Fibroblast of lung (primary cell): ENCODE measurements at regions not wholly inside any gene's neighbourhood (a gene's known extent, or its start where the extent isn't known, plus 50 kb on each side); places are given as distances from the start of the nearest gene placed in this dataset.

ENCODE experiments used
- DNase-seq, 2 donors: peaks; one replicate each; pipeline versions ENCODE4 v3.0.0 to v3.0.0-alpha.2; 2010; ENCODE audit warnings: low read depth in 2 of 2
- H2AFZ ChIP-seq: 2 replicates; pipeline ENCODE4 v1.5.1; 2012; ENCODE audit warnings: low read length, control low read depth, inconsistent platforms
- H3K27ac ChIP-seq: 2 replicates; pipeline ENCODE4 v1.5.1; 2011; ENCODE audit warnings: low read length, control low read depth; ENCODE audit not compliant: insufficient read depth
- H3K27me3 ChIP-seq: 2 replicates; pipeline ENCODE4 v1.5.1; 2011; ENCODE audit warnings: mild to moderate bottlenecking, low read length; ENCODE audit not compliant: control insufficient read depth, insufficient read depth
- H3K36me3 ChIP-seq: 2 replicates; pipeline ENCODE4 v1.5.1; 2011; ENCODE audit warnings: low read length; ENCODE audit not compliant: control insufficient read depth, insufficient read depth
- H3K4me1 ChIP-seq: 2 replicates; pipeline ENCODE4 v1.5.1; 2011; ENCODE audit warnings: low read length; ENCODE audit not compliant: control insufficient read depth, insufficient read depth; ENCODE audit errors: extremely low read depth
- H3K4me2 ChIP-seq: 2 replicates; pipeline ENCODE4 v1.5.1; 2011; ENCODE audit warnings: low read length, control low read depth; ENCODE audit not compliant: insufficient read depth; ENCODE audit errors: extremely low read depth
- H3K4me3 ChIP-seq, 4 experiments: fragments of 200-600 bp in 1 of 4; sonication (generic) in 1 of 4; replicated peaks in 1 of 4; 2 replicates each; pipeline ENCODE4 v1.5.1; 2011 to 2016; ENCODE audit warnings: low read length in 4 of 4, low read depth in 3 of 4, mild to moderate bottlenecking in 3 of 4, control low read depth in 2 of 4, inconsistent platforms in 1 of 4, mixed read lengths in 1 of 4; ENCODE audit not compliant: insufficient read depth in 1 of 4; ENCODE audit errors: control extremely low read depth in 1 of 4
- H3K79me2 ChIP-seq: 2 replicates; pipeline ENCODE4 v1.5.1; 2012; ENCODE audit warnings: mild to moderate bottlenecking, low read length, inconsistent platforms; ENCODE audit not compliant: control insufficient read depth, insufficient read depth
- H3K9ac ChIP-seq: 2 replicates; pipeline ENCODE4 v1.5.1; 2011; ENCODE audit warnings: mild to moderate bottlenecking, low read length, control low read depth; ENCODE audit not compliant: insufficient read depth
- H3K9me3 ChIP-seq: 2 replicates; pipeline ENCODE4 v1.5.1; 2012; ENCODE audit warnings: low read depth, low read length; ENCODE audit not compliant: control insufficient read depth, insufficient read depth
- H4K20me1 ChIP-seq: 2 replicates; pipeline ENCODE4 v1.5.1; 2011; ENCODE audit warnings: low read length; ENCODE audit not compliant: control insufficient read depth, insufficient read depth; ENCODE audit errors: extremely low read depth
- EZH2 ChIP-seq: IDR thresholded peaks from 2 replicates; pipeline ENCODE4 v1.5.1; 2012; ENCODE audit warnings: low read length, control low read depth, mild to moderate bottlenecking; ENCODE audit errors: missing control alignments
- TF ChIP-seq, protein P1 (sequence below), 2 donors: IDR thresholded peaks in 1 of 2; conservative IDR thresholded peaks in 1 of 2; 1 replicate in 1 of 2; 2 replicates in 1 of 2; pipeline ENCODE4 v1.5.1; 2011 to 2012; ENCODE audit warnings: low read length in 2 of 2, control low read depth in 1 of 2, inconsistent platforms in 1 of 2, low read depth in 1 of 2, mild to moderate bottlenecking in 1 of 2

DNA sequence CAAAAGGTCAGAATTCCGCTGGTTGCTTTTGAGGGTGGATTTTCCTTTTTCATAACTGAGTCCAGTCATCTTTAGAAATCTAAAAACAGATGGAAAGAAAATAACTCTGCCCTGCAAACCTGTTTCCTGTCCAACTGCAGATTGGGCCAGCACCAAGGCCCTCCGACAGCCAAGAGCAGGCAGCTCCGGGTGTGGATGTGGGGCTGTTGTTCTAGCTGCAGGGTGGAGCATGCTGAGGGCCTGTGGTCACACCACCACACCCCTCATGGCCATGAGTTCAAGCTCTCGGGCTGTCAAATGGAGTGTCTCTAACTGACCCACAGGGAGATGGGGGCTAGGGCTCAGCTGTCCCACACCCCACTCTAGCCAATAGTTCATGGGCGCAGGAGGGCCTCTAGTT lies 69.3 kb upstream of the BZW1 start:
- H3K4me2 ChIP-seq = peak overlapping the region; percentile 27
- peak overlapping the region; percentile 24 for H3K27ac ChIP-seq

DNA sequence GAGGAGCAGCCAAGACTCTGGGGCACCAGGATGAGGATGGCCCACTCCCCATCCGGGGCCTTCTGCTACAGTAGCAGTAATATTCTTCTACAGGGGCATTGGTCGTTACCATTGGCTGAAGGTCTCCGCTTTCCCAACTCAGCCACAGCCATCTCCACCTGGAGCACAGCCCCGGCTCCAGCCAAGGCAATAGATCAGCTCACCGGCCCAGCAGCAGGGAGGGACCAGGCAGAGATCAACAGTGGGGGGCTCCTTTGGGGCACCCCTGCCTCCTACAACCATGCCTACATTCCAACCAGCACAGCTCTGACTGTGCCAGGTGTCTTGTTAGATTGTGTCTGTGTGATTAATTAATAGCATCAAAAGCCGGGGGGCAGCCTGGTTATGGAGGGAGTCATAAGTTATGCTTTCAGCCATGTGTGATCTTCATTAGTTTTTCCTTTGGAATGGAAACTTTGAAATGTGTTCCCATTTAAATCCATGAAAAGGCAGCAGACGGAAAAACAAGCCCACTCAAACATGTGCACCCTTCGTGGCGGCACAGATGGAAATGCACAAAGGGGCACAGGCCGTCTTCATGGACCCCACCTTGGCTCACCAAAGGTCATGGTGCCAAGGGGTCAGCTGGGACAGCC lies 68.6 kb upstream of the BZW1 start:
- H3K27me3 ChIP-seq = no peaks in the 10 kb centered on the region
- TF ChIP-seq EZH2 = no peak
- TF ChIP-seq, protein P1, sequence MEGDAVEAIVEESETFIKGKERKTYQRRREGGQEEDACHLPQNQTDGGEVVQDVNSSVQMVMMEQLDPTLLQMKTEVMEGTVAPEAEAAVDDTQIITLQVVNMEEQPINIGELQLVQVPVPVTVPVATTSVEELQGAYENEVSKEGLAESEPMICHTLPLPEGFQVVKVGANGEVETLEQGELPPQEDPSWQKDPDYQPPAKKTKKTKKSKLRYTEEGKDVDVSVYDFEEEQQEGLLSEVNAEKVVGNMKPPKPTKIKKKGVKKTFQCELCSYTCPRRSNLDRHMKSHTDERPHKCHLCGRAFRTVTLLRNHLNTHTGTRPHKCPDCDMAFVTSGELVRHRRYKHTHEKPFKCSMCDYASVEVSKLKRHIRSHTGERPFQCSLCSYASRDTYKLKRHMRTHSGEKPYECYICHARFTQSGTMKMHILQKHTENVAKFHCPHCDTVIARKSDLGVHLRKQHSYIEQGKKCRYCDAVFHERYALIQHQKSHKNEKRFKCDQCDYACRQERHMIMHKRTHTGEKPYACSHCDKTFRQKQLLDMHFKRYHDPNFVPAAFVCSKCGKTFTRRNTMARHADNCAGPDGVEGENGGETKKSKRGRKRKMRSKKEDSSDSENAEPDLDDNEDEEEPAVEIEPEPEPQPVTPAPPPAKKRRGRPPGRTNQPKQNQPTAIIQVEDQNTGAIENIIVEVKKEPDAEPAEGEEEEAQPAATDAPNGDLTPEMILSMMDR (conservative IDR thresholded peaks at IDR 0.05 in 1 of 2, IDR thresholded peaks at IDR 0.05 in 1 of 2; ENCODE audit: low read depth in 1 of 2, low read length in 2 of 2) = no peak
- no peak for DNase-seq
- no peak overlapping the region for H3K4me3 ChIP-seq
- H3K79me2 ChIP-seq = no peaks in the 10 kb centered on the region
- H3K9me3 ChIP-seq = no peaks in the 10 kb centered on the region
- H3K4me2 ChIP-seq = no peak overlapping the region
- no peaks in the 10 kb centered on the region for H3K36me3 ChIP-seq
- no peaks in the 10 kb centered on the region for H4K20me1 ChIP-seq
- H3K4me1 ChIP-seq = peaks cover 17% of the 10 kb centered on the region
- H3K9ac ChIP-seq = no peak overlapping the region
- H2AFZ ChIP-seq = no peak overlapping the region
- no peak overlapping the region for H3K27ac ChIP-seq

More for the DNA sequence above, 69.3 kb upstream of the BZW1 start:
- no peaks in the 10 kb centered on the region for H3K79me2 ChIP-seq
- peaks cover 13% of the 10 kb centered on the region for H3K4me1 ChIP-seq
- no peaks in the 10 kb centered on the region for H3K27me3 ChIP-seq
- peak overlapping the region; percentile 41 for H2AFZ ChIP-seq
- no peaks in the 10 kb centered on the region for H3K36me3 ChIP-seq
- TF ChIP-seq, protein P1 (conservative IDR thresholded peaks at IDR 0.05 in 1 of 2, IDR thresholded peaks at IDR 0.05 in 1 of 2; ENCODE audit: low read depth in 1 of 2, low read length in 2 of 2) = no peak
- no peak for TF ChIP-seq EZH2
- H3K9ac ChIP-seq = no peak overlapping the region
- H4K20me1 ChIP-seq = no peaks in the 10 kb centered on the region
- DNase-seq = peak; percentile 59 to 90
- no peak overlapping the region for H3K4me3 ChIP-seq
- H3K9me3 ChIP-seq = no peaks in the 10 kb centered on the region

DNA sequence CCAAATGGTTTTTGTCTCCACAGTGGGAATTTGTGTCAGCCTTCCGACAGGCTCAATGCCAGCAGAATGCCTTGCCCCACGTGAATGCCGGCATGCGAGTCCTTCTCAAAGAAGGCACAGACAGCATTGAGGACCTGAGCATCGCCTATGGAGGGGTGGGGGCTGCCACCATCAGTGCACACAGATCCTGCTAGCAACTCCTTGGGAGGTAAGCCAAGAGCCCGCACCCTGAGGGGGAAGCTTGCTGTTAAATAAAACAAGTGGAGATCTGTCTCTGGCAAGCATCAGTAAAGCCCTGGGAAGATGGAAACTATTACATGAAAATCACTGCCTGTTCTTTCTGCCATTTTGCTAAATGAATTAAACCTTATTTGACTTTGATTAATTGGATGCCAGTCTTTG lies 67.5 kb upstream of the BZW1 start:
- H3K4me3 ChIP-seq = no peak overlapping the region
- H3K79me2 ChIP-seq = no peaks in the 10 kb centered on the region
- H3K27me3 ChIP-seq = no peaks in the 10 kb centered on the region
- H3K9ac ChIP-seq = no peak overlapping the region
- no peak overlapping the region for H2AFZ ChIP-seq
- H3K4me2 ChIP-seq = no peak overlapping the region
- no peak overlapping the region for H3K27ac ChIP-seq
- TF ChIP-seq EZH2 = no peak
- TF ChIP-seq, protein P1 (conservative IDR thresholded peaks at IDR 0.05 in 1 of 2, IDR thresholded peaks at IDR 0.05 in 1 of 2; ENCODE audit: low read depth in 1 of 2, low read length in 2 of 2) = no peak
- peaks cover 26% of the 10 kb centered on the region for H3K4me1 ChIP-seq
- H3K9me3 ChIP-seq = no peaks in the 10 kb centered on the region
- H4K20me1 ChIP-seq = no peaks in the 10 kb centered on the region
- DNase-seq = peak in 1 of 2 donors; percentile 20
- H3K36me3 ChIP-seq = no peaks in the 10 kb centered on the region
